ENCODE measurements at regions not wholly inside any gene's neighbourhood (a gene's known extent, or its start where the extent isn't known, plus 50 kb on each side); places are given as distances from the start of the nearest gene placed in this dataset.

GRCh38 chr4:116223040-116223732, 862.2 kb downstream of the TRAM1L1 start:
- Histone ChIP-seq H3K79me2 (ENCODE audit: low read length) (no peaks in the 10 kb centered on the region), H3K36me3 (replicated peaks; ENCODE audit: insufficient read depth, low read length) (no peaks in the 10 kb centered on the region), H3K9me3 (replicated peaks; ENCODE audit: insufficient read depth, low read length) (no peaks in the 10 kb centered on the region; the same call in 1 of the 2 replicates), H3K27ac (ENCODE audit: low read length) (no peak overlapping the region), H3F3A (ENCODE audit: insufficient read depth, low read length) (no peaks in the 10 kb centered on the region), H3K9me2 (replicated peaks; ENCODE audit: insufficient read depth, low read length) (no peaks in the 10 kb centered on the region), H4K20me1 (ENCODE audit: insufficient read depth, low read length) (no peaks in the 10 kb centered on the region), H3K4me3 (ENCODE audit: low read length) (no peak overlapping the region), H3K4me1 (ENCODE audit: low read length) (no peaks in the 10 kb centered on the region), H3K9ac (ENCODE audit: low read length) (no peak overlapping the region), H2AFZ (ENCODE audit: low read length) (no peak overlapping the region), H3K27me3 (replicated peaks; ENCODE audit: insufficient read depth, low read length) (no peaks in the 10 kb centered on the region), H3K4me2 (ENCODE audit: low read depth, low read length) (no peak overlapping the region)
- TF ChIP-seq CTCF (IDR thresholded peaks at IDR 0.05; ENCODE audit: low read length) (no peak), EZH2phosphoT487 (IDR thresholded peaks at IDR 0.05; ENCODE audit: low read length) (no peak), EZH2 (optimal IDR thresholded peaks at IDR 0.05; ENCODE audit: low read depth, low read length) (no peak)
- no peak for DNase-seq

GRCh38 chr4:116217781-116218180, 867.6 kb downstream of the TRAM1L1 start:
- no peaks in the 10 kb centered on the region for H4K20me1 ChIP-seq (ENCODE audit: insufficient read depth, low read length)
- no peak overlapping the region for H3K4me3 ChIP-seq (ENCODE audit: low read length)
- no peak overlapping the region for H3K27ac ChIP-seq (ENCODE audit: low read length)
- H3K9me3 ChIP-seq (replicated peaks; ENCODE audit: insufficient read depth, low read length), result no peaks in the 10 kb centered on the region; the same call in 1 of the 2 replicates
- H3K9me2 ChIP-seq (replicated peaks; ENCODE audit: insufficient read depth, low read length), result no peaks in the 10 kb centered on the region
- DNase-seq, result no peak
- H3K36me3 ChIP-seq (replicated peaks; ENCODE audit: insufficient read depth, low read length), result no peaks in the 10 kb centered on the region
- TF ChIP-seq CTCF (IDR thresholded peaks at IDR 0.05; ENCODE audit: low read length) (no peak), EZH2phosphoT487 (IDR thresholded peaks at IDR 0.05; ENCODE audit: low read length) (no peak), EZH2 (optimal IDR thresholded peaks at IDR 0.05; ENCODE audit: low read depth, low read length) (no peak)
- H3F3A ChIP-seq (ENCODE audit: insufficient read depth, low read length), result no peaks in the 10 kb centered on the region
- H3K79me2 ChIP-seq (ENCODE audit: low read length), result no peaks in the 10 kb centered on the region
- no peak overlapping the region for H3K4me2 ChIP-seq (ENCODE audit: low read depth, low read length)
- H3K27me3 ChIP-seq (replicated peaks; ENCODE audit: insufficient read depth, low read length), result no peaks in the 10 kb centered on the region
- H2AFZ ChIP-seq (ENCODE audit: low read length), result no peak overlapping the region
- H3K4me1 ChIP-seq (ENCODE audit: low read length), result no peaks in the 10 kb centered on the region
- H3K9ac ChIP-seq (ENCODE audit: low read length), result no peak overlapping the region

DNA sequence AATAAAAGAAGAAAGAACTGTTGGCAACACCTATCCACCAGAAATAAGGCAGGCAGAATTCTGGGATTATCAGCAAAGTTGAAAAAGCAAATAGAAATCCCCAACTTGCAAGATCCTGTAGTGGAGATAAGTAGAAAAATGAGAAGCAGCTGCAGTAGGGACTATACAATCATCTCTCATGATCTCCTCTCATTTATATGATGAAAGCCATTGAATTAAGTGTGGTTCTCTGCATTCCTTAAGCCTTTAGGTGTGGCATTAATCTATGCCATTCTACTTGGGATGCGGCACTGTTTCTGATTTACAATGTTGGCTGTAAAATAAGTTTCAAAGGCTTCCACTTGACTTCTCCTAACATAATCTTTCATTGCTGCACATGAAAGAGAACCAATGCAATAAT, 869.8 kb downstream of the TRAM1L1 start:
- H3K27ac ChIP-seq (ENCODE audit: low read length), result no peak overlapping the region
- H3K9me2 ChIP-seq (replicated peaks; ENCODE audit: insufficient read depth, low read length), result no peaks in the 10 kb centered on the region
- H3K4me2 ChIP-seq (ENCODE audit: low read depth, low read length), result no peak overlapping the region
- H3K27me3 ChIP-seq (replicated peaks; ENCODE audit: insufficient read depth, low read length), result no peaks in the 10 kb centered on the region
- no peaks in the 10 kb centered on the region for H3K79me2 ChIP-seq (ENCODE audit: low read length)
- no peak overlapping the region for H3K9ac ChIP-seq (ENCODE audit: low read length)
- no peaks in the 10 kb centered on the region for H3K36me3 ChIP-seq (replicated peaks; ENCODE audit: insufficient read depth, low read length)
- no peak overlapping the region for H3K4me3 ChIP-seq (ENCODE audit: low read length)
- H3K9me3 ChIP-seq (replicated peaks; ENCODE audit: insufficient read depth, low read length), result no peaks in the 10 kb centered on the region; the same call in 1 of the 2 replicates
- no peaks in the 10 kb centered on the region for H4K20me1 ChIP-seq (ENCODE audit: insufficient read depth, low read length)
- H3F3A ChIP-seq (ENCODE audit: insufficient read depth, low read length), result no peaks in the 10 kb centered on the region
- no peak overlapping the region for H2AFZ ChIP-seq (ENCODE audit: low read length)
- no peak for DNase-seq
- TF ChIP-seq EZH2phosphoT487 (IDR thresholded peaks at IDR 0.05; ENCODE audit: low read length) (no peak), CTCF (IDR thresholded peaks at IDR 0.05; ENCODE audit: low read length) (no peak), EZH2 (optimal IDR thresholded peaks at IDR 0.05; ENCODE audit: low read depth, low read length) (no peak)
- H3K4me1 ChIP-seq (ENCODE audit: low read length), result no peaks in the 10 kb centered on the region

Data from MM.1S (cell line).